CD14-positive monocyte (primary cell): ENCODE measurements at regions not wholly inside any gene's neighbourhood (a gene's known extent, or its start where the extent isn't known, plus 50 kb on each side); places are given as distances from the start of the nearest gene placed in this dataset.

Experiments used
- DNase-seq, 3 donors: peaks; one replicate each; pipeline ENCODE4 v3.0.0-alpha.2; 2011 to 2022
- H2AFZ ChIP-seq: 2 replicates; pipeline ENCODE4 v1.6.0; 2012; ENCODE audit warnings: mild to moderate bottlenecking, low read depth, low read length, inconsistent platforms; ENCODE audit not compliant: insufficient read depth, poor library complexity, severe bottlenecking
- H3K27ac ChIP-seq, 2 donors: 1 replicate in 1 of 2; 2 replicates in 1 of 2; pipeline ENCODE4 v1.5.1; 2012 to 2013; ENCODE audit warnings: low read length in 2 of 2, control low read depth in 1 of 2, inconsistent platforms in 1 of 2, low read depth in 1 of 2, mild to moderate bottlenecking in 1 of 2
- H3K27me3 ChIP-seq, 2 donors: one replicate each; pipeline versions ENCODE4 v1.6.0 to v1.6.1; 2011 to 2013; ENCODE audit warnings: low read length in 2 of 2; ENCODE audit not compliant: control insufficient read depth in 2 of 2, insufficient read depth in 2 of 2
- H3K36me3 ChIP-seq, 2 donors: replicated peaks in 1 of 2; 1 replicate in 1 of 2; 2 replicates in 1 of 2; pipeline versions ENCODE4 v1.5.1 to v1.6.1; 2012 to 2013; ENCODE audit warnings: low read length in 2 of 2, control low read depth in 1 of 2, inconsistent platforms in 1 of 2, mild to moderate bottlenecking in 1 of 2; ENCODE audit not compliant: insufficient read depth in 2 of 2, control insufficient read depth in 1 of 2
- H3K4me1 ChIP-seq, 2 donors: 1 replicate in 1 of 2; 2 replicates in 1 of 2; pipeline versions ENCODE4 v1.5.1 to v1.6.1; 2012 to 2013; ENCODE audit warnings: low read length in 2 of 2, control low read depth in 1 of 2, inconsistent platforms in 1 of 2, mild to moderate bottlenecking in 1 of 2, moderate library complexity in 1 of 2; ENCODE audit not compliant: insufficient read depth in 2 of 2, control insufficient read depth in 1 of 2
- H3K4me2 ChIP-seq: replicated peaks from 2 replicates; pipeline ENCODE3; 2012; ENCODE audit warnings: low read length, moderate library complexity, mild to moderate bottlenecking; ENCODE audit not compliant: poor library complexity, severe bottlenecking; ENCODE audit errors: extremely low read depth
- H3K4me3 ChIP-seq, 3 experiments: fragments of 200-600 bp in 1 of 3; sonication (generic) in 1 of 3; replicated peaks in 1 of 3; 1 replicate in 2 of 3; 2 replicates in 1 of 3; pipeline ENCODE4 v1.5.1; 2011 to 2013; ENCODE audit warnings: low read length in 3 of 3, mild to moderate bottlenecking in 3 of 3, control low read depth in 2 of 3, low read depth in 2 of 3, inconsistent platforms in 1 of 3, moderate library complexity in 1 of 3
- H3K79me2 ChIP-seq: 2 replicates; pipeline ENCODE4 v1.6.0; 2012; ENCODE audit warnings: mild to moderate bottlenecking, control low read depth, inconsistent platforms, low read length, moderate library complexity; ENCODE audit not compliant: insufficient read depth
- H3K9ac ChIP-seq: 2 replicates; pipeline ENCODE4 v1.6.0; 2017; ENCODE audit warnings: low read length, mild to moderate bottlenecking; ENCODE audit not compliant: insufficient read depth, poor library complexity, severe bottlenecking
- H3K9me3 ChIP-seq, 2 donors: replicated peaks in 1 of 2; 1 replicate in 1 of 2; 2 replicates in 1 of 2; pipeline versions ENCODE4 v1.5.1 to v1.6.1; 2012 to 2013; ENCODE audit warnings: low read length in 2 of 2, control low read depth in 1 of 2; ENCODE audit not compliant: control insufficient read depth in 1 of 2, insufficient read depth in 1 of 2
- H4K20me1 ChIP-seq: 2 replicates; pipeline ENCODE4 v1.6.0; 2012; ENCODE audit warnings: mild to moderate bottlenecking, low read length, control low read depth, moderate library complexity; ENCODE audit not compliant: insufficient read depth
- H3K27ac Mint-ChIP-seq, 7 donors: one replicate each; pipeline ENCODE4 v1.8.0; 2020; ENCODE audit warnings: mild to moderate bottlenecking in 7 of 7, mixed read lengths in 7 of 7, moderate library complexity in 6 of 7, inconsistent platforms in 2 of 7
- H3K27me3 Mint-ChIP-seq, 3 donors: one replicate each; pipeline ENCODE4 v1.8.0; 2021 to 2022; ENCODE audit warnings: low read depth in 3 of 3, mild to moderate bottlenecking in 3 of 3, mixed read lengths in 3 of 3, moderate library complexity in 3 of 3, inconsistent platforms in 1 of 3
- H3K36me3 Mint-ChIP-seq, 2 donors: one replicate each; pipeline ENCODE4 v1.8.0; 2020; ENCODE audit warnings: mixed read lengths in 2 of 2, inconsistent platforms in 1 of 2, mild to moderate bottlenecking in 1 of 2
- H3K4me1 Mint-ChIP-seq: one replicate; pipeline ENCODE4 v1.8.0; 2020; ENCODE audit warnings: mild to moderate bottlenecking, mixed read lengths
- H3K4me3 Mint-ChIP-seq, 2 donors: one replicate each; pipeline ENCODE4 v1.8.0; 2020; ENCODE audit warnings: mild to moderate bottlenecking in 2 of 2, mixed read lengths in 2 of 2, moderate library complexity in 1 of 2
- H3K9me3 Mint-ChIP-seq, 7 donors: one replicate each; pipeline ENCODE4 v1.8.0; 2020 to 2022; ENCODE audit warnings: mixed read lengths in 7 of 7, mild to moderate bottlenecking in 6 of 7, moderate library complexity in 6 of 7, inconsistent platforms in 2 of 7
- WGBS: methylation state at CpG from one replicate; pipeline ENCODE4 v1.1.5; 2013; ENCODE audit warnings: missing lambda C conversion rate; ENCODE audit not compliant: insufficient coverage; 5-methylcytosine and 5-hydroxymethylcytosine counted together
- intact Hi-C, 2 donors: fragments of 100-400 bp; cut with micrococcal nuclease; formaldehyde crosslinking; loops; one replicate each; pipeline versions ENCODE4 v1.15.0 to v1.15.1; 2023
- TF ChIP-seq, protein P1 (sequence below): fragments of 200-600 bp; IDR thresholded peaks from one replicate; pipeline ENCODE4 v1.8.0; 2022; ENCODE audit warnings: antibody characterized with exemption, mild to moderate bottlenecking

DNA sequence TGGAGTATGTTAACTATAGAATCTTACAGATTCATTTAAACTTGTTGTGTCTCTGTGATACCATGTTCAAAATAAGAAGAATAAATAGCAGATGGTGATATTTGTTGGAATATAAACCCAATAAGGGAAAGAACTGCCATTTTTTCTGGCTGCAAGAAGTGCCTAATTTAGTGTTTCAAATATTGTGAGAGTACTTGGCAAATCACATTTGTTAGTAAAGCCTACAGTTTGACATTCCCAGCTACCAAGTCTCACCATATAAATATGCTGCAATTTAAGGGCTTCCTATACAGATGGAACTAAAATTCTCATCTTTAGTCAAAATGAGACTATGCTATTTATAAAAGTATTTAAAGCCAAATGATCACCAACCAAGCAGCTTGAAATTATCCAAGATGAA is 96.0 kb upstream of the WDFY3 start:
- Histone ChIP-seq H3K27me3 (no peaks in the 10 kb centered on the region), H3K79me2 (no peaks in the 10 kb centered on the region), H2AFZ (no peak overlapping the region), H3K36me3 (no peaks in the 10 kb centered on the region), H3K9me3 (no peaks in the 10 kb centered on the region), H3K9ac (no peak overlapping the region), H3K4me1 (no peaks in the 10 kb centered on the region), H4K20me1 (no peaks in the 10 kb centered on the region), H3K4me2 (no peak overlapping the region), H3K27ac (no peak overlapping the region), H3K4me3 (no peak overlapping the region)
- H3K27me3 Mint-ChIP-seq: peaks cover 4% of the 10 kb centered on the region in 3 donors
- no peak overlapping the region for H3K4me3 Mint-ChIP-seq
- DNase-seq: no peak
- no peaks in the 10 kb centered on the region for H3K36me3 Mint-ChIP-seq
- intact Hi-C loops: no loop called here
- H3K9me3 Mint-ChIP-seq: peaks cover 0 to 3% (median 0%) of the 10 kb centered on the region in 7 donors
- H3K4me1 Mint-ChIP-seq: no peaks in the 10 kb centered on the region
- no peak overlapping the region for H3K27ac Mint-ChIP-seq
- TF ChIP-seq, protein P1, sequence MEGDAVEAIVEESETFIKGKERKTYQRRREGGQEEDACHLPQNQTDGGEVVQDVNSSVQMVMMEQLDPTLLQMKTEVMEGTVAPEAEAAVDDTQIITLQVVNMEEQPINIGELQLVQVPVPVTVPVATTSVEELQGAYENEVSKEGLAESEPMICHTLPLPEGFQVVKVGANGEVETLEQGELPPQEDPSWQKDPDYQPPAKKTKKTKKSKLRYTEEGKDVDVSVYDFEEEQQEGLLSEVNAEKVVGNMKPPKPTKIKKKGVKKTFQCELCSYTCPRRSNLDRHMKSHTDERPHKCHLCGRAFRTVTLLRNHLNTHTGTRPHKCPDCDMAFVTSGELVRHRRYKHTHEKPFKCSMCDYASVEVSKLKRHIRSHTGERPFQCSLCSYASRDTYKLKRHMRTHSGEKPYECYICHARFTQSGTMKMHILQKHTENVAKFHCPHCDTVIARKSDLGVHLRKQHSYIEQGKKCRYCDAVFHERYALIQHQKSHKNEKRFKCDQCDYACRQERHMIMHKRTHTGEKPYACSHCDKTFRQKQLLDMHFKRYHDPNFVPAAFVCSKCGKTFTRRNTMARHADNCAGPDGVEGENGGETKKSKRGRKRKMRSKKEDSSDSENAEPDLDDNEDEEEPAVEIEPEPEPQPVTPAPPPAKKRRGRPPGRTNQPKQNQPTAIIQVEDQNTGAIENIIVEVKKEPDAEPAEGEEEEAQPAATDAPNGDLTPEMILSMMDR: no peak

DNA sequence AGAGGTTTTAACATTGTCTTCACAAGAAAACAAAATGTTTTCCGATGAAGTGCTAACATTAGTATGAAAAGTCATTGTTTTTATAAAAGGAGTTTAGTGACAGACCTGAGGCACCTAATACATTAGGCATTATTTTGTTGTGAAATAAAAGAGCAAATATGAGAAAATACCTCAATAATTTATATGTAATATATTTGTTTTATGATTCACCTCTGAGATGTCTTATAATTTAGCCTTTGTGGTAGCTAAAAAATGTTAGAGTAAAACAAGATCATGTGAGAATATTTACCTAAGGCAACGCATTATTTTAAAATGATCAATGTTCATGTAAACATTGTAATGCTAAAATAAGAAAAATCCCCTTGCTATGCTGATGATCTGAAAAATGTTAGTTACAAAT is 100.9 kb upstream of the WDFY3 start:
- Histone ChIP-seq H3K79me2 (no peaks in the 10 kb centered on the region), H3K27me3 (no peaks in the 10 kb centered on the region), H3K9me3 (no peaks in the 10 kb centered on the region), H4K20me1 (no peaks in the 10 kb centered on the region), H3K4me3 (no peak overlapping the region), H3K9ac (no peak overlapping the region), H3K27ac (no peak overlapping the region), H3K4me2 (no peak overlapping the region), H3K36me3 (no peaks in the 10 kb centered on the region), H3K4me1 (no peaks in the 10 kb centered on the region), H2AFZ (no peak overlapping the region)
- no peak for DNase-seq
- intact Hi-C loops: no loop called here
- TF ChIP-seq, protein P1: no peak
- no peaks in the 10 kb centered on the region for H3K36me3 Mint-ChIP-seq
- H3K9me3 Mint-ChIP-seq: peaks cover 0 to 7% (median 4%) of the 10 kb centered on the region in 7 donors
- no peak overlapping the region for H3K4me3 Mint-ChIP-seq
- H3K27ac Mint-ChIP-seq: no peak overlapping the region
- H3K27me3 Mint-ChIP-seq: peaks cover 2 to 5% (median 2%) of the 10 kb centered on the region in 3 donors
- H3K4me1 Mint-ChIP-seq: no peaks in the 10 kb centered on the region
- whole genome bisulfite sequencing: no CpG with 5 or more reads among the region's 2 CpGs
